ENCODE measurements at regions not wholly inside any gene's neighbourhood (a gene's known extent, or its start where the extent isn't known, plus 50 kb on each side); places are given as distances from the start of the nearest gene placed in this dataset.

DNA sequence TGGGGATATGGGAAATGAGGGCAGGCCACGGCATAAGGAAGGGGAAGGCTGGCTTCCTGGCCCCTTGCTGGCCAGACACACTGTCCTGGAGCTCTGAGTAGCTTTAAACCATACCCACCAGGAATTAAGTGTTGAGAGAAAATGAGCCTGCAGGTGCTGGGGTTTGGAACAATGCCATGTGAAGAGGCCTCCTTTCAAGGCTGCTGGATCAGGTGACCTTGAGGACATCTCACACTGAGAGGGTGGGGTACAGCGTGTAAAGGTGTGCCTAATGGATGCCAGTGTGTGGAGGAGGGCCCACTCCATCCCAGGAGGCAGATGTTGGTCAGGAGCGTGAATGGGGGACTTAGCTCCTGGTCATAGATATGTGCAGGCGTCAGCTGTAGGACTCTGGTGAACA, 74.8 kb upstream of the MLN start:
- Histone ChIP-seq H3K9me3 (ENCODE audit: control insufficient read depth, insufficient read depth, low read length) (no peaks in the 10 kb centered on the region), H3K27me3 (ENCODE audit: control insufficient read depth, insufficient read depth, low read length) (peaks cover 41% of the 10 kb centered on the region), H3K4me3 (ENCODE audit: low read depth, low read length) (no peak overlapping the region), H3K27ac (ENCODE audit: low read depth, low read length) (no peak overlapping the region)
- DNase-seq (ENCODE audit: low read depth, low spot score): no peak
- ChIA-PET CTCF (interaction anchor here (0.5 kb wide), 1 partner anchor 105 kb away, joined by 7 read pairs; no protein-coding TSS in a partner anchor), POLR2A (interaction anchor here (0.7 kb wide), 1 partner anchor 198 kb away, joined by 3 read pairs; no protein-coding TSS in a partner anchor)
- no peak for TF ChIP-seq CTCF (IDR thresholded peaks at IDR 0.05; ENCODE audit: low read depth, low read length)

- TF ChIP-seq CTCF (IDR thresholded peaks at IDR 0.05; ENCODE audit: low read depth, low read length): no peak
- H3K27me3 ChIP-seq (ENCODE audit: control insufficient read depth, insufficient read depth, low read length): peaks cover 41% of the 10 kb centered on the region
- CTCF ChIA-PET: interaction anchor here (0.5 to 0.6 kb wide), 2 partner anchors 104 to 167 kb away, joined by 6 to 7 read pairs; no protein-coding TSS in a partner anchor
These were observed 74.3 kb upstream of the MLN start for GRCh38 chr6:33877982-33878535.

DNA sequence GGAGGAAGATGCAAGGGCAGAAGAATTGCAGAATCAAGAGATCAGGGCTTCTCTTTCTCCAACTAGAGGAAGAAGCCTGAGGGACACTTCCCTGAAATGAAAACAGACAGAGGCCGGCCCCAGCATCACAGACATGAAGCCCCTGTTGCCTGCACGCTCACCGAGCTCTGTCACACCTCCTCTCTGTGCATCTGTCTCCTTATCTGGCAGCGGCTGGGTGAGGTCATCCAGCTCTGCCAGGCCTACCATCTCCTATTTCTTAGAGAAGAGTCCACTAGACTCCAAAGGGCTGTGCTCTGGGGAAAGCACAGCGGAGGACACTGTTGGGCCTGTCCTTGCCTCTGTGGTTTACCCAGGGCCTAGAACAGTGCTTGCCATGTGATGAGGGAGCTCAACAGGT, 71.9 kb upstream of the MLN start:
- Histone ChIP-seq H3K27ac (ENCODE audit: low read depth, low read length) (no peak overlapping the region), H3K27me3 (ENCODE audit: control insufficient read depth, insufficient read depth, low read length) (peaks cover 46% of the 10 kb centered on the region), H3K9me3 (ENCODE audit: control insufficient read depth, insufficient read depth, low read length) (no peaks in the 10 kb centered on the region), H3K4me3 (ENCODE audit: low read depth, low read length) (no peak overlapping the region)
- POLR2A ChIA-PET: no interaction called here
- DNase-seq (ENCODE audit: low read depth, low spot score): no peak
- CTCF ChIA-PET: no interaction called here
- no peak for TF ChIP-seq CTCF (IDR thresholded peaks at IDR 0.05; ENCODE audit: low read depth, low read length)

More at GRCh38 chr6:33877982-33878535, 74.3 kb upstream of the MLN start:
- POLR2A ChIA-PET: interaction anchor here (0.7 kb wide), 1 partner anchor 199 kb away, joined by 3 read pairs; no protein-coding TSS in a partner anchor
- no peak for DNase-seq (ENCODE audit: low read depth, low spot score)
- Histone ChIP-seq H3K27ac (ENCODE audit: low read depth, low read length) (no peak overlapping the region), H3K4me3 (ENCODE audit: low read depth, low read length) (no peak overlapping the region), H3K9me3 (ENCODE audit: control insufficient read depth, insufficient read depth, low read length) (no peaks in the 10 kb centered on the region)

DNA sequence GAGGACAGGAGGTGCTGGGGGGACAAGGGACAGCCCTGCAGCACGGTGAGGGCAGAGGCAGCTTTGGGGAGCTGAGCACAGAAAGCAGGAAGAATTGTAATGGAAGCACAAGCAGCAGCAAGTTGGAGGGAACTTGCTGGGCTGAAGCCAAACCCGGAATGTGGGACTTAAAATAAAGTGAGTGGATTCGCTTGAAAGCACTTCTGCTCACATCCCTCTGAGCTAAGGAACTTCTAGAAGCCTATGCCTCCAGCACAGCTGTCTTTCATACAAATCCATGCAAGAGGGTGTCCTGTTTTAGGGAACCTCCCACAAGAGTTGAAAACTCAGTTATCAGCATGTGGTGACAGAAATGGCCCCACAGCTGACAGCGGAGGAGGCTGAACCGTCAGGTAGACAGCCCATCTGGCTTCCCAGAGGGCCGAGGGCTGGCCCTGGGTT, 71.4 kb upstream of the MLN start:
- Histone ChIP-seq H3K27me3 (ENCODE audit: control insufficient read depth, insufficient read depth, low read length) (peaks cover 51% of the 10 kb centered on the region), H3K27ac (ENCODE audit: low read depth, low read length) (no peak overlapping the region), H3K9me3 (ENCODE audit: control insufficient read depth, insufficient read depth, low read length) (no peaks in the 10 kb centered on the region), H3K4me3 (ENCODE audit: low read depth, low read length) (no peak overlapping the region)
- CTCF ChIA-PET: no interaction called here
- POLR2A ChIA-PET: no interaction called here
- no peak for TF ChIP-seq CTCF (IDR thresholded peaks at IDR 0.05; ENCODE audit: low read depth, low read length)
- DNase-seq (ENCODE audit: low read depth, low spot score): no peak

GRCh38 chr6:33874136-33874760, 70.4 kb upstream of the MLN start:
- ChIA-PET POLR2A (no interaction called here), CTCF (no interaction called here)
- Histone ChIP-seq H3K9me3 (ENCODE audit: control insufficient read depth, insufficient read depth, low read length) (no peaks in the 10 kb centered on the region), H3K27ac (ENCODE audit: low read depth, low read length) (no peak overlapping the region), H3K4me3 (ENCODE audit: low read depth, low read length) (no peak overlapping the region), H3K27me3 (ENCODE audit: control insufficient read depth, insufficient read depth, low read length) (peaks cover 50% of the 10 kb centered on the region)
- no peak for DNase-seq (ENCODE audit: low read depth, low spot score)
- no peak for TF ChIP-seq CTCF (IDR thresholded peaks at IDR 0.05; ENCODE audit: low read depth, low read length)
